Suprapubic skin (tissue), 3 donors: ENCODE measurements at regions not wholly inside any gene's neighbourhood (a gene's known extent, or its start where the extent isn't known, plus 50 kb on each side); places are given as distances from the start of the nearest gene placed in this dataset.

Experiments used
- POLR2AphosphoS5 ChIP-seq, 3 donors: sonication (generic); formaldehyde crosslinking; IDR thresholded peaks; one replicate each; pipeline ENCODE4 v1.6.1; 2017; ENCODE audit warnings: antibody characterized with exemption in 3 of 3
- TF ChIP-seq, protein P1 (sequence below), 2 donors: fragments of 200-600 bp in 1 of 2; fragments of 450-650 bp in 1 of 2; sonication (generic) in 1 of 2; IDR thresholded peaks; one replicate each; pipeline ENCODE4 v1.5.1; 2016 to 2019; ENCODE audit warnings: antibody characterized with exemption in 2 of 2, mild to moderate bottlenecking in 1 of 2, moderate library complexity in 1 of 2

GRCh38 chr2:217703999-217704398 lies 298.8 kb downstream of the TNS1 start:
- TF ChIP-seq, protein P1, sequence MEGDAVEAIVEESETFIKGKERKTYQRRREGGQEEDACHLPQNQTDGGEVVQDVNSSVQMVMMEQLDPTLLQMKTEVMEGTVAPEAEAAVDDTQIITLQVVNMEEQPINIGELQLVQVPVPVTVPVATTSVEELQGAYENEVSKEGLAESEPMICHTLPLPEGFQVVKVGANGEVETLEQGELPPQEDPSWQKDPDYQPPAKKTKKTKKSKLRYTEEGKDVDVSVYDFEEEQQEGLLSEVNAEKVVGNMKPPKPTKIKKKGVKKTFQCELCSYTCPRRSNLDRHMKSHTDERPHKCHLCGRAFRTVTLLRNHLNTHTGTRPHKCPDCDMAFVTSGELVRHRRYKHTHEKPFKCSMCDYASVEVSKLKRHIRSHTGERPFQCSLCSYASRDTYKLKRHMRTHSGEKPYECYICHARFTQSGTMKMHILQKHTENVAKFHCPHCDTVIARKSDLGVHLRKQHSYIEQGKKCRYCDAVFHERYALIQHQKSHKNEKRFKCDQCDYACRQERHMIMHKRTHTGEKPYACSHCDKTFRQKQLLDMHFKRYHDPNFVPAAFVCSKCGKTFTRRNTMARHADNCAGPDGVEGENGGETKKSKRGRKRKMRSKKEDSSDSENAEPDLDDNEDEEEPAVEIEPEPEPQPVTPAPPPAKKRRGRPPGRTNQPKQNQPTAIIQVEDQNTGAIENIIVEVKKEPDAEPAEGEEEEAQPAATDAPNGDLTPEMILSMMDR (IDR thresholded peaks at IDR 0.05), result no peak
- peak in 2 of 3 donors; percentile 13 to 61 for TF ChIP-seq POLR2AphosphoS5 (IDR thresholded peaks at IDR 0.05)
